Erythroblast (primary cell): ENCODE measurements at regions not wholly inside any gene's neighbourhood (a gene's known extent, or its start where the extent isn't known, plus 50 kb on each side); places are given as distances from the start of the nearest gene placed in this dataset.

Experiments
- GATA1 ChIP-seq: IDR thresholded peaks from 2 replicates; pipeline ENCODE4 v1.6.1; 2011; ENCODE audit warnings: low read depth, mild to moderate bottlenecking, control low read depth, low read length, moderate library complexity
- POLR2A ChIP-seq: IDR thresholded peaks from 2 replicates; pipeline ENCODE4 v1.6.1; 2011; ENCODE audit warnings: mild to moderate bottlenecking, low read length

DNA sequence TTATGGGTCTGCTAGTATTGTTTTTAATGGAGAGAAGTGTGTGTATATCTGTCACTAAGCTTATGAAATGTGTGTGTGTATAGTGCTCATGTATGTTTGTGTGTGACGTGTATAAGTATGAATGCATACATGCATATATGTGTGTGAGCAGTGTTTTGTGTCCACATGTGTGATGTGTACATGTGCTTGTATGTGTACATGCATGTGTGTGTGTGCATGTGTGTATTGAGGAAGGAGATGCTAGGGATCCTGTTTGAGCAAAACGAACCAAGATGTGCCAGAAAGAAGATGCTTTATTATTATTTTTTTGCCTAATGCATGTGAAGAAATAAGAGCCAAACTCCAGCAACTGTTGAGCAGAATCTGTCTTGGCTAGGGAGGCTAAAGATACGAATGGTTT, 301.3 kb upstream of the SKOR2 start:
- TF ChIP-seq POLR2A (no peak), GATA1 (no peak)
